Lower leg skin (tissue), 4 donors: ENCODE measurements at regions not wholly inside any gene's neighbourhood (a gene's known extent, or its start where the extent isn't known, plus 50 kb on each side); places are given as distances from the start of the nearest gene placed in this dataset.
A peak's percentile ranks its signal among the peaks of the same experiment; 100 is the strongest.

Experiments
- DNase-seq, 2 donors: peaks; one replicate each; pipeline ENCODE4 v3.0.0-alpha.2; 2019; ENCODE audit warnings: low spot score in 2 of 2
- H3K4me3 ChIP-seq: fragments of 200-600 bp; sonication (generic); 2 replicates; pipeline ENCODE4 v1.5.1; 2017; ENCODE audit warnings: mild to moderate bottlenecking, low read depth; ENCODE audit not compliant: poor library complexity, severe bottlenecking
- CTCF ChIP-seq, 3 donors: fragments of 450-650 bp; IDR thresholded peaks; one replicate each; pipeline ENCODE4 v1.5.1; 2016; ENCODE audit warnings: antibody characterized with exemption in 3 of 3, mild to moderate bottlenecking in 3 of 3, moderate library complexity in 2 of 3
- POLR2A ChIP-seq, 2 donors: fragments of 450-650 bp; IDR thresholded peaks; one replicate each; pipeline ENCODE4 v1.6.1; 2016 to 2017; ENCODE audit warnings: antibody characterized with exemption in 2 of 2, mild to moderate bottlenecking in 1 of 2, moderate library complexity in 1 of 2
- WGBS, 2 donors: methylation state at CpG; one replicate each; pipeline ENCODE4 v1.1.5; 2018; 5-methylcytosine and 5-hydroxymethylcytosine counted together
- intact Hi-C: fragments of 100-400 bp; cut with DNase I; formaldehyde crosslinking; loops from one replicate; pipeline ENCODE4 v1.15.0; 2023; ENCODE audit warnings: low total_unique reads

- H3K4me3 ChIP-seq, result no peak overlapping the region
- intact Hi-C loops, result no loop called here
- TF ChIP-seq POLR2A (IDR thresholded peaks at IDR 0.05) (no peak), CTCF (IDR thresholded peaks at IDR 0.05) (no peak)
- no peak for DNase-seq
These were observed 695.1 kb upstream of the CITED2 start for GRCh38 chr6:140069576-140069975.

GRCh38 chr6:140068801-140069200 lies 694.4 kb upstream of the CITED2 start:
- TF ChIP-seq POLR2A (IDR thresholded peaks at IDR 0.05) (no peak), CTCF (IDR thresholded peaks at IDR 0.05) (no peak)
- WGBS, 2 donors, result 68 to 75% methylated on average over 3 of the region's 3 CpGs
- intact Hi-C loops, result no loop called here
- DNase-seq, result no peak
- H3K4me3 ChIP-seq, result no peak overlapping the region

- H3K4me3 ChIP-seq, result no peak overlapping the region
- intact Hi-C loops, result no loop called here
- 92 to 93% methylated on average over 7 of the region's 7 CpGs for WGBS, 2 donors
- no peak for DNase-seq
- no peak for TF ChIP-seq POLR2A (IDR thresholded peaks at IDR 0.05)
- no peak for TF ChIP-seq CTCF (IDR thresholded peaks at IDR 0.05)
These were observed 689.9 kb upstream of the CITED2 start for GRCh38 chr6:140064366-140064765.

GRCh38 chr6:140063021-140063399 lies 688.6 kb upstream of the CITED2 start:
- H3K4me3 ChIP-seq, result no peak overlapping the region
- no peak for DNase-seq
- intact Hi-C loops, result no loop called here
- TF ChIP-seq POLR2A (IDR thresholded peaks at IDR 0.05), result no peak
- no peak for TF ChIP-seq CTCF (IDR thresholded peaks at IDR 0.05)

GRCh38 chr6:140062043-140063020 lies 687.9 kb upstream of the CITED2 start:
- 24 to 31% methylated on average over 3 of the region's 3 CpGs for WGBS, 2 donors
- TF ChIP-seq POLR2A (IDR thresholded peaks at IDR 0.05) (no peak), CTCF (IDR thresholded peaks at IDR 0.05) (no peak)
- no peak overlapping the region for H3K4me3 ChIP-seq
- intact Hi-C loops, result no loop called here
- peak; percentile 68 to 89 for DNase-seq
